ENCODE measurements at regions not wholly inside any gene's neighbourhood (a gene's known extent, or its start where the extent isn't known, plus 50 kb on each side); places are given as distances from the start of the nearest gene placed in this dataset.

DNA sequence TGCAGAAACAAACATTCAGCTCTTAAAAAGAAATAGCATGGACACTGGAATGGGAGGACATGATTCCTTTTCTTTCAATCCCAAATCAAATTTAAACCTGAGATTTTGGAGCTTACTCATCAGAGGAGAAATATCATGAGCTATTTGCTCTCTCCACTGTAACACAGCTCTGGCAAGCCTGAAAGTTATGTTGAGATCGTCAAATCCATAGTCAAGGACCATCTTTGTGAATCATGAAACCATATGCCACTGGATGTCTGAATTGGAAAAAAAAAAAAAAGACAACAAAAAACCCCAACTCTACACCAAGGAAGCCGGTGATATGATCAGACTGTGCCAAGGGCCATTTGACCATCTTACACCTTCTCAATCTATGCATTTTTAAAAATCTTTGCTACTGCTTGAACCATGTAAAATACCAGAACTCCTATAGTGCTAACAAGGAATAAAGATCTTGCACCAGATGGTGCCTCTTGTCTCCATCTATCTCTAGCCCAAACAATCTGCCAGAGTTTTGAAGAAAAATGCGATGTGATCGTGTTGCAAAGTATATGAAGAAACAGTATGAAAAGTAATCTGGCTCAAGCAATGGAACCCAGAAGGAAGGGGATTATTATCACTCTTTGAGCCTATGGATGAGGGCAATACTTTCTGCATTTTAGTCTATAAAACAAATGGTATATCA lies 138.1 kb upstream of the MEF2C start:
- no peak for DNase-seq (ENCODE audit: low read depth in 2 of 2)
- H3K4me3 ChIP-seq (replicated peaks in 1 of 2; ENCODE audit: low read depth in 2 of 2, low read length in 2 of 2): no peak overlapping the region
- TF ChIP-seq, protein P1, sequence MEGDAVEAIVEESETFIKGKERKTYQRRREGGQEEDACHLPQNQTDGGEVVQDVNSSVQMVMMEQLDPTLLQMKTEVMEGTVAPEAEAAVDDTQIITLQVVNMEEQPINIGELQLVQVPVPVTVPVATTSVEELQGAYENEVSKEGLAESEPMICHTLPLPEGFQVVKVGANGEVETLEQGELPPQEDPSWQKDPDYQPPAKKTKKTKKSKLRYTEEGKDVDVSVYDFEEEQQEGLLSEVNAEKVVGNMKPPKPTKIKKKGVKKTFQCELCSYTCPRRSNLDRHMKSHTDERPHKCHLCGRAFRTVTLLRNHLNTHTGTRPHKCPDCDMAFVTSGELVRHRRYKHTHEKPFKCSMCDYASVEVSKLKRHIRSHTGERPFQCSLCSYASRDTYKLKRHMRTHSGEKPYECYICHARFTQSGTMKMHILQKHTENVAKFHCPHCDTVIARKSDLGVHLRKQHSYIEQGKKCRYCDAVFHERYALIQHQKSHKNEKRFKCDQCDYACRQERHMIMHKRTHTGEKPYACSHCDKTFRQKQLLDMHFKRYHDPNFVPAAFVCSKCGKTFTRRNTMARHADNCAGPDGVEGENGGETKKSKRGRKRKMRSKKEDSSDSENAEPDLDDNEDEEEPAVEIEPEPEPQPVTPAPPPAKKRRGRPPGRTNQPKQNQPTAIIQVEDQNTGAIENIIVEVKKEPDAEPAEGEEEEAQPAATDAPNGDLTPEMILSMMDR (IDR thresholded peaks at IDR 0.05; ENCODE audit: low read depth, low read length): no peak

DNA sequence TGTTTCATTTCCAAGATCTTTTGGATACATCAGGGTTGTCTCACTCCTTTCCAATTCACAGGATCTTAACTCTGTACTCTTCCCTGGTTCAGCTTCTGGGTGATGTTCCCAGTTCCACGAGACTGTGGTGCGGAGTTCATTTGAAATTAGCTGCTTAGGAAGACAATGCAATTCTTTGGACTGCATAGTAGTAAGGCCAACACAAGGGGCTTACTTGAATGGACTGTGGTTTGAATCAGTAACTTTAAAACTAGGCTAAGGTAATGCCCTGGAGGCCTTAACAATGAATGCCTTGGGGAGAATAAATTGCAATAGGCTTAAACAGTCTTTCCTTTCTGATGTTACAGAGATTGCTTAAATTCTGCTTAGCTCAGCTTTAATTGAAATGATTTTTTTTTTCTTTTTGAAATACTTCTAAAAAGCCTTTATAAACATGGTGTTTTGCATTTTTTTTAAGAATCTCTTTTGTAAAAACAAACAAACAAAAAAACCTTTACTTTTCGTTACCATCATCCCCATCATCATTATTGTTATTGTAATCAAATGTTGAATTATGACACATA lies 133.8 kb upstream of the MEF2C start:
- TF ChIP-seq, protein P1 (IDR thresholded peaks at IDR 0.05; ENCODE audit: low read depth, low read length): no peak
- no peak for DNase-seq (ENCODE audit: low read depth in 2 of 2)

DNA sequence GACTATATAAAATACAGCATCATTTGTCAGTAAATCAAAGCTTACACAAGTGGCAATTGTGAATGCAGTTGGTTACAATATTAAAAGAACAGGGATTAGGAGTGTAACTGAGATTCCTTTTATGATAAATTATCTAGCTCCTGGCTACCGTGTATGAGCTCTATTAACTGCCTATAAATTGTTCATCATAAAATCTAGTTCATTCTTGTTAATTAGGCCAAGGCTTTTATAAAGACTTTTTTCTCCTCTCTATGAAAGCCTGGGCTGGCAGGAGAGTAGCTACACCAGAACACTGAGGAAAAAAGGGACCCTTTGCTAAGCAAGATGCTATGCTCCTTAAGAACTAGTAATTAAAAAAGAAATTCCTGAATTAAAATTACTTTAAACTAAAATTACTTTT lies 132.4 kb upstream of the MEF2C start:
- TF ChIP-seq, protein P1 (IDR thresholded peaks at IDR 0.05; ENCODE audit: low read depth, low read length): no peak
- H3K4me3 ChIP-seq (replicated peaks in 1 of 2; ENCODE audit: low read depth in 2 of 2, low read length in 2 of 2): no peak overlapping the region
- no peak for DNase-seq (ENCODE audit: low read depth in 2 of 2)

More for the DNA sequence above, 133.8 kb upstream of the MEF2C start:
- H3K4me3 ChIP-seq (replicated peaks in 1 of 2; ENCODE audit: low read depth in 2 of 2, low read length in 2 of 2): no peak overlapping the region

DNA sequence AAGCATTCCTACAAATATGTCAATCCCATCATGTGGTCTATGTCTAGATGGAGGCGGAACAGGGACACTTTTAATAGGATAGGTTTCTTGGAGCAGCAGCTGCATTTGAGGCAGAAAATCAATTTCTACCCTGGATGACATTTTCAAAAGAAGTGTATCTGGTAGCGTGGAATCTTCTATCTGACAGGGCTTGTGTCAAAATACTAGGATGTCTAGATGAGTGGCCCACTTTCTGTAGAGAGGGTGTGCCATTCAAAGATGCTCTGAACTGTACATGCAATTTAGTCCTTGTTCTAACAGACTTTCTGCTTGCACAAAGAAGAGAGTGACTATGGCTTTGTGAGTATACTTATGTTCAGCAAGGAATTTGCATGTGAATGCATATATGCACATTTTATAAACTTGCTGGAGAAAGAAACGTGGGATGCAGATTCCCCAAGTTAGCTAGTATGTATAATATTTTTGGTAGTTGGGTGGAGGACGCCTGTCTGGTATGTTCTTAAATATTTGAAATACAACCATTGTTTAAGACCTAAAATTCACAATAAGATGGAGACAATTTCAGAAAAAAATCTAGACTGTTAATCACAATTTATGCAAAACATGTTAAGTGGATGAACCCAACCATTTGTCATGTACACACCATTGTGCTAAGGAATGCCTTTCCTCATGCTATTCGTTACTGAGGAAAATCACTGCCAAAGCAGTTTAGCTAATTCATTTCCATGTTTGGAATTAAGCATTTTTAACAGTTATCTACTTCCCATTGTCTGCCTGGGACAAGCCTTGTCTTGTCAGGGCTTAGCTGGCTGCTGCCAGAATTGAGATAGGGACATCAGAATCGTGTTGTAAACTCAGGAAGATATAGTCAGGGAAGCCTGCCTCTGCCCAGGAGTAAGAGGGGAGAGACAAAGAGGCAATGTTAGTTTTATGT lies 129.1 kb upstream of the MEF2C start:
- no peak overlapping the region for H3K4me3 ChIP-seq (replicated peaks in 1 of 2; ENCODE audit: low read depth in 2 of 2, low read length in 2 of 2)
- DNase-seq (ENCODE audit: low read depth in 2 of 2): no peak
- TF ChIP-seq, protein P1 (IDR thresholded peaks at IDR 0.05; ENCODE audit: low read depth, low read length): no peak

DNA sequence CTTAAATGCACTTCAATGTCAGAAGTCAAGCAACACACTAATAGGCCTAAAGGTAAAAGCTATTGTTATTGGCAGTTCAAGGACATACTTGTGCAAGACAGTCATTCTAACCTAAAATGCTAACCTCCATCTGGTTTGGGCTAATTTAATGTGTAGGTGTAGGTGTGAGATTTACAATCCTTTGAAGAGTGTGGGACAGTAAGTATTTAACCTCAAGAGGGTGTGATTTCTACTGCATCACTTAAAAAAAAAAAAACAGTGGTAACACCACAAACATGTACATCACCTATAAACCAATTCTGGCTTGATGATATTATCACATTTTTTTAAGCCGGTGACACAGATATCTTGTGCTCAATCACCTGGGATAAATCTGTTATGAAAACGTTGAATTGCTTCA lies 127.5 kb upstream of the MEF2C start:
- TF ChIP-seq, protein P1 (IDR thresholded peaks at IDR 0.05; ENCODE audit: low read depth, low read length): no peak
- DNase-seq (ENCODE audit: low read depth in 2 of 2): no peak

DNA sequence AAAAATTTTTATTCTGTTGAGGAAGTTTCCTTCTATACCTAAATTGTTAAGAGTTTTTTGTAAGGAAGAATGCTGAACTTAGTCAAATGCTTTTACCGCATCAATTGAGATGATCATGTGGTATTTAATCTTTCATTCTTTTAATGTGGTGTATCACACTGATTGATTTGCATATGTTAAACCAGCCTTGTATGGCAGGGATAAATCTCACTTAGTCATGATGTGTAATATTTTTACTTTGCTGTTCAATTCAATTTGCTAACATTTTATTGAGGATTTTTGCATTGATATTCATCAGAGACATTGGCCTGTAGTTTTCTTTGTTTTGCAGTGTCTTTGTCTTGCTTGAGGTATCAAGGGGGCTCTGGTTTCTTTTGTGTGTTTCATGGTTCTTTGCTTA lies 125.3 kb upstream of the MEF2C start:
- TF ChIP-seq, protein P1 (IDR thresholded peaks at IDR 0.05; ENCODE audit: low read depth, low read length): no peak
- no peak for DNase-seq (ENCODE audit: low read depth in 2 of 2)
- H3K4me3 ChIP-seq (replicated peaks in 1 of 2; ENCODE audit: low read depth in 2 of 2, low read length in 2 of 2): no peak overlapping the region

More for the DNA sequence above, 127.5 kb upstream of the MEF2C start:
- H3K4me3 ChIP-seq (replicated peaks in 1 of 2; ENCODE audit: low read depth in 2 of 2, low read length in 2 of 2): no peak overlapping the region

Measured in cardiac fibroblast (primary cell).